ENCODE measurements at regions not wholly inside any gene's neighbourhood (a gene's known extent, or its start where the extent isn't known, plus 50 kb on each side); places are given as distances from the start of the nearest gene placed in this dataset.

GRCh38 chr2:200138391-200139124 is 167.9 kb upstream of the SPATS2L start:
- no peak for DNase-seq

DNA sequence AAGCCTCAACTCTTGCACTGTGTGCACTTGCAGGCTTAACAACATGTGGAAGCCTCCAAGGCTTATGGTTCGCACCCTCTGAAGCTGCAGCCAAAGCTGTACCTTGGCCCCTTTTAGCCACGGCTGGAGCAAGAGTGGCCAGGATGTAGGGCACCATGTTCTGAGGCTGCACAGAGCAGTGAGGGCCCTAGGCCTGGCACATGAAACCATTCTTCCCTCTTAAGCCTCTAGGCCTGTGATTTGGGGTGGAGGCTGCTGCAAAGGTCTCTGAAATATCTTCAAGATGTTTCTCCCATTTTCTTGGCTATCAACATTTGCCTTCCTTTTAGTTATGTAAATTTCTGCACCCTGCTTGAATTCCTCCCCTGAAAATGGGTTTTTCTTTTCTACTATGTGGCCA is 161.9 kb upstream of the SPATS2L start:
- DNase-seq = no peak

DNA sequence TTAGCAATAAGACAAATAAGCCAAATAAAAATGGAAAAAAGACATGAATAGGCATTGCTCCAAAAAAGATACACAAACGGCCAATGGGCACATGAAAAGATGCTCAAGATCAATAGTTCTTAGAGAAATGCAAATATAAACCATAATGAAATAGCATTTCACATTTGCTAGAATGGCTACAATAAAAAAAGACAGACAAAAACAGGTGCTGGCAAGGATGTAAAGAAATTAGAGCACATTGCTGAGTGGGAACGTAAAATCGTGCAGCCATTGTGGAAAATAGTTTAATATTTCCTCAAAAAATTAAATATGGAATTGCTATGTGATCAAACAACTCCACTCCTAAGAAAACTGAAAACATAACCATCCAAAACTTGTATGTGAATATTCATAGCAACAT is 160.0 kb upstream of the SPATS2L start:
- DNase-seq = no peak

DNA sequence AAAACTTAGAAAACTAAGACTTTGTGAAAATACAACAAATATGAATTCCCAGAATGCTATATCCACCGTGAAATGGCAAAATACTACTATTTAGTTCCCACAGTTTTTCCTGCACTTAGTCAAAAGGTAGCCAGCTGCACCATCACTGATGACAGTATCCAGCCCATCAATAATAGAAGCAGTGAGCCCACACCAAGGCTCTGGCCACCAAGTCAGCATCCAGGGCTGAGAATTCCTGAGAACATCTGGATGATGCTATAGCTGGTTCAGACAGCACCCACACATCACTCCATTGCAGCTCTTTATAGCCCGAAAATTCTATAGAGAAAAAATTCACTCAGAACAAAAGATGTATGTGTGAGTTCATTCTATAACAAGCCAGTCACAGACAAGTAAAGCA is 159.1 kb upstream of the SPATS2L start:
- DNase-seq = no peak

DNA sequence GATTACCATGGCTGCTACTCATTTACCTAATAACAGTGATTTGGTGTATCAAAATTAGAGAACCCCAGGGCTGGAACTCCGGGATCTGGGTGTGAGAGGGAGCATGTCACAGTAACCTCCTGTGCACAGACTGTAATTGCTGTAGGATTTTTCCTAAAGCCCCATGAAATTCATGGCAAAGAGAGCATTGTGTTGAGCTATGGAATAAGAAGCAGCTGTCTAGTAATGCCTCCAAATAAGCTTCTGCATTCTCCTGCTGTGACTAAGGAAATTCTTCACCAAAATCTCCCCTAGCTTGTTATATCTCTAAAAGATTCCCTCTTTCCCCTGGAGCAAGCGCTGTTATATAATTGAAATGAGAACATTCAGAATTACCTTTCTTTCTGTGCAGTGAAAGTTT is 158.1 kb upstream of the SPATS2L start:
- no peak for DNase-seq

- DNase-seq = no peak
These were observed 155.9 kb upstream of the SPATS2L start for GRCh38 chr2:200150411-200151086.

- no peak for DNase-seq
These were observed 150.8 kb upstream of the SPATS2L start for GRCh38 chr2:200155652-200156051.

DNA sequence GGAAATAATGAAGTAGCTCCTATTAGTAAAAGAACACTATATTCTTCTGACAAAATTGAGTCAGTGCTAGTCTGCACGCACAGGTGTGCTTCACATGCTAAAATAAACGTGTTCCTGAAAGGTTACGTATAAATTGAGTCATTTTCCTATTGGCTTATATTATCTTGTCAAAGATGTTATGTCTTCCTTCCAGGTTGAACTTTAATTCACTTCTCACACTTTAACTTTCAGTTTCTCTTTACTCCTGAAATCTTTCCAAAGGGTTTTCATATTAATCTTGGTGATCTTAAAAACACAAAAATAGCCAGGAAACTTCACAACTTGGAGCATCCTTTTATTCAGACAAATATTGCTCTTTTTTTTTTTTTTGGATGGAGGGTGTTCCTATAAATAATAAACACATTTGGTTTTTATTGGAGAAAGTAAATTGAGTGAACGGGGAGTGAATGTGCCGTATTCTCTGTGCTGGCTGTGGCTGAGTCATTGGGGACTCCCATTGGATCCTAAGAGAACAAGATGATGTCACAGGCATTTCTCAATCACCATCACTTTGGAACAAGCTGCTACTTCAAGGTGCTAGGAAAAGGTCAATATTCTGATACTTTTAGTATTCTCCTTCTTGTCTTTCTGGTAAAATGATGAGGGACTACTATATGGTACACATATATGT is 150.2 kb upstream of the SPATS2L start:
- DNase-seq = no peak

DNA sequence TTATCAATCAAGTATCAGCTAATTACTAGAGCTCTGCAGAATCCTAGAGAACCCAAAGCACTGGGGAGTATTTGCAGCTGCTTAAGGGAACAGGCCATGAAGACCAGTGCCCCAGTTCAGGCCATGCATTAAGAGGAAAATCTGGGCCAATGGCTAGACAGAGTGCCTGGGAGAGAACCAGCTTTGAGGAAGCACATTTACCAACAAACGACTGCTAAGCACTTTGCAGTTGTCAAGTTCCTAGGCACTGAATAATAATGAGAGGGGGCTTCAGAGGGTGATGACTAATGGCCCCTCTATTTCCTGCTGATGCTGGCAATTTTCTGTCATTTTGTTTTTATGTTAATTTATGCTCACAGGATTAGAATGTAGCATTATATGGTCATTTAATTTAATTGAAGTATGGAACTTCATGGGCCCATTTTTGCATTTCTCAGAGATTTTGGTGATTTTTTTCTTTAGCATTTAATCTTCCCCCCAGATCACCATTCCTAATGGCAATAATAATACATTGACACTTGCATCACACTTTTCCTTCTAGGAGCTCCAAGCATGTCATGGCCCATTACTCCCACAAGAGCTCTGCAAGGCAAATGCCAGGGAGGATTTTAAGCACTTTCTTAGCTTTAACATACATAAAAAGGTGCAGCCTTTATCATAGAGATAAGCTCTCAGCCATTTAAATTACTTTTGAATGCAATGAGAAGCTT is 147.7 kb upstream of the SPATS2L start:
- DNase-seq = no peak

DNA sequence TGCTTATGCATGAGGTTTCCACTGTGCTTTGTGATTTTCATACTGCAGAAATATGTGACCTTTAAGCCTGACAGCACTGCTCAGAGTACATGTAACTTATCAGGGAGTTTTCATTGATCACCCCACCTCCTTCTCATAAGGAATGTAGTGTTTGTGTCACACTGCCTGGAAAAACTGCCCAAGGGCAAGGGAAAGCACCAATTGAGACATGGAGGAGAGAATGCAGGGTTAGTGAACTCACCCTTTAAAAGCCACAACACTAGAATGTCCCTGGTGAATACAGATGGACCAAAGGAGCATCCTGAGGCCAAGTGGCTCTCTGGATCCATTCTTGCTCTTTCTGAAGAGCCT is 147.2 kb upstream of the SPATS2L start:
- no peak for DNase-seq

GRCh38 chr2:200159829-200160781 is 146.4 kb upstream of the SPATS2L start:
- no peak for DNase-seq

DNA sequence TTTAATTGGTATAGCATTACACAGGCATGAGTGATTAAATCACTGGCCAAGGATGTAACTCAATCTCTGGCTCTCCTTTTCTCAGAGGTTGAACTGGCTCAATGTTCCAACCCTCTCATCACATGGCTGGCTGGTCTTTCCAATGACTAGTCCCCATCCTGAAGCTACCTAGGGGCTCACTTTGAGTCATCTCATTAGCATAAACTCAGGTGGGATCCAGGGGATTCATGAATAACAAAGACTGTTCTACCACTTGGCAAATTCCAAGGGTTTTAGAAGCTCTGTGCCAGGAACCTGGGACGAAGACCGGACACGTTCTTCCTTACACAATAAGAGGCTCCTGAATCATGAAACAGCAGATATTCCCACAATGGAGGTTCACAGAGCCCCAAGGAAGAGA is 145.0 kb upstream of the SPATS2L start:
- DNase-seq = no peak

GRCh38 chr2:200165687-200166086 is 140.8 kb upstream of the SPATS2L start:
- no peak for DNase-seq

- no peak for DNase-seq
These were observed 137.6 kb upstream of the SPATS2L start for GRCh38 chr2:200168641-200169555.

- DNase-seq = no peak
These were observed 136.3 kb upstream of the SPATS2L start for GRCh38 chr2:200170221-200170620.

DNA sequence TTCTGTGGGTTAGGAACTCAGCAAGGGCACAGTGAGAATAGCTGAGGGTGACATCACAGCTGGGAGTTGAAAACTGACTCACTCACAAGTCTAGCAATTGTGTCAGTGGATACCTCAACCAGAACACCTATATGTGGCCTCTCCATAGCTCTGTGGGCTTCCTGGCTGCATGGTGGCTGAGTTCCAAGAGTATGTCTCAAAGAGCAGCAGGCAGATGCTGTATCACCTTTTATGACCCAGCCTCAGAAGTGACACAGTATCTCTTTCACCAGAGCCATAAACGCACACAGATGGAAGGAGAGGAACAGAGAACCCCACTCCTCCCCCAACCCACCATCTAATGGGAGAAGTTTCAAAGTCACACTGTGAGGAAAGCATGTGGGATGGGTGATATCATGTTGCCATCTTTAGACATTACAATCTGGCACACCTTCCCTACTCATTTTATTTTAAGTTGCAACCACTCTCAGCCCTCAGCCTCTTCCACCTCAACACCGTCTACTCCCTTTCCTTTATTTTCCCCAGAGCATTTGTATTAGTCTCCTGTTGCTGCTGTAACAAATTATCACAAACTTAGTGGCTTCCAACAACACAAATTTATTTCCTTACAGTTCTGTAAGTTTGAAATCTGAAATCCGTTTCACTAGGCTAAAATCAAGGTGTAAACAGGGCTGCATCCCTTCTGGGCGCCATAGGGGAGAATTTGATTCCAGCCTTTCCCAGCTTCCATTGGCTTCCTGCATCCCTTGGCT is 134.6 kb upstream of the SPATS2L start:
- no peak for DNase-seq

DNA sequence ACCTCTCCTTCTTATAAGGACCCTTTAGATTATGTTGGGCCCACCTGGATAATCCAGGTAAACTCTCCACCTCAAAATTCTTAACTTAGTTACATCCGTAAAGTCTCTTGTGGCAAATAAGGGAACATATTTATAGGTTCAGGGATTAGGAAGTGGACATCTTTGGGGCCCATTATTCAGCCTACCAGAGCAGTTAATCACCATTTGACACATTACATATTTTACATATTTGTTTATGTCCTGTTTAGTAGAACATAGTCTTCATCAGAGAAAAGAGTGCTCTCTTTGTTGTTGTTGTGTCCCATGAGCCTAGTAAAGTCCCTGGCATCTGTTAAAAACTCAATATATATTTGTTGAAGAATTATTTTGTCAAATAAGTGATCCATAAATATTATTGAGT is 134.0 kb upstream of the SPATS2L start:
- DNase-seq = no peak

GRCh38 chr2:200172944-200173581 is 133.4 kb upstream of the SPATS2L start:
- peak; percentile 65 for DNase-seq

- DNase-seq = no peak
These were observed 132.8 kb upstream of the SPATS2L start for GRCh38 chr2:200173691-200174090.

All from left hindlimb (tissue), 1 donor.